ENCODE measurements at regions not wholly inside any gene's neighbourhood (a gene's known extent, or its start where the extent isn't known, plus 50 kb on each side); places are given as distances from the start of the nearest gene placed in this dataset.

DNA sequence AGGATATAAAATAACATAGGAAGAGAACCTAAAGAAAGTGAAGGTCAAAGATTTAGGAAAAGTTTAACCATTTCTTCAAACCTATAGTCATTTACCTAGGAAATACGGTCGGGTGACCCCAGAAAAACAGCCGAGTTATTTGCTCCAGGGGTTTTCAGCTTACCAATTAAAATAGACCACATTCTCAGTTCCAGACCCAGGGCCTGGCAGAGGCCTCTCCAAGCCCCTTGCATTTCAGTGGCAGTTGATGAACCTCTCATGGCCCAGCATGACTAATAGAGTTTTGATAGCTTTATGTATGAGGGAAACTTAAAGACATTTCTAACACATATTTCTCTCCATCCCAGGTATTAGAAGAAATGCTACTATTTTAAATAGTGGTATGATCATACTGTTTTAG, 113.5 kb downstream of the OGFRL1 start:
- H3K4me3 ChIP-seq (ENCODE audit: low read length, poor library complexity, severe bottlenecking) = no peak overlapping the region
- no peak overlapping the region; the same call in 1 of the 2 replicates for H2AFZ ChIP-seq (ENCODE audit: low read length)
- H4K20me1 ChIP-seq (ENCODE audit: insufficient read depth, low read length, poor library complexity, severe bottlenecking) = no peaks in the 10 kb centered on the region
- no peaks in the 10 kb centered on the region for H3F3A ChIP-seq (ENCODE audit: low read depth)
- no peaks in the 10 kb centered on the region for H3K27me3 ChIP-seq (ENCODE audit: insufficient read depth, low read length, poor library complexity, severe bottlenecking)
- H3K9me3 ChIP-seq (ENCODE audit: insufficient read depth, low read depth, low read length) = no peaks in the 10 kb centered on the region
- TF ChIP-seq EZH2phosphoT487 (IDR thresholded peaks at IDR 0.05; ENCODE audit: borderline replicate concordance) = no peak
- TF ChIP-seq, protein P1, sequence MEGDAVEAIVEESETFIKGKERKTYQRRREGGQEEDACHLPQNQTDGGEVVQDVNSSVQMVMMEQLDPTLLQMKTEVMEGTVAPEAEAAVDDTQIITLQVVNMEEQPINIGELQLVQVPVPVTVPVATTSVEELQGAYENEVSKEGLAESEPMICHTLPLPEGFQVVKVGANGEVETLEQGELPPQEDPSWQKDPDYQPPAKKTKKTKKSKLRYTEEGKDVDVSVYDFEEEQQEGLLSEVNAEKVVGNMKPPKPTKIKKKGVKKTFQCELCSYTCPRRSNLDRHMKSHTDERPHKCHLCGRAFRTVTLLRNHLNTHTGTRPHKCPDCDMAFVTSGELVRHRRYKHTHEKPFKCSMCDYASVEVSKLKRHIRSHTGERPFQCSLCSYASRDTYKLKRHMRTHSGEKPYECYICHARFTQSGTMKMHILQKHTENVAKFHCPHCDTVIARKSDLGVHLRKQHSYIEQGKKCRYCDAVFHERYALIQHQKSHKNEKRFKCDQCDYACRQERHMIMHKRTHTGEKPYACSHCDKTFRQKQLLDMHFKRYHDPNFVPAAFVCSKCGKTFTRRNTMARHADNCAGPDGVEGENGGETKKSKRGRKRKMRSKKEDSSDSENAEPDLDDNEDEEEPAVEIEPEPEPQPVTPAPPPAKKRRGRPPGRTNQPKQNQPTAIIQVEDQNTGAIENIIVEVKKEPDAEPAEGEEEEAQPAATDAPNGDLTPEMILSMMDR (conservative IDR thresholded peaks at IDR 0.05; ENCODE audit: low read length) = no peak
- no peak overlapping the region for H3K4me2 ChIP-seq (ENCODE audit: low read depth, low read length, poor library complexity, severe bottlenecking)
- H3K9me2 ChIP-seq (replicated peaks; ENCODE audit: low read depth, low read length) = no peaks in the 10 kb centered on the region
- no peaks in the 10 kb centered on the region for H3K4me1 ChIP-seq (ENCODE audit: insufficient read depth, low read length, poor library complexity, severe bottlenecking)
- H3K36me3 ChIP-seq (ENCODE audit: insufficient read depth, low read length) = no peaks in the 10 kb centered on the region
- no peaks in the 10 kb centered on the region for H3K79me2 ChIP-seq (ENCODE audit: insufficient read depth, low read length)
- no peak overlapping the region for H3K9ac ChIP-seq (ENCODE audit: low read depth, low read length, poor library complexity, severe bottlenecking)

DNA sequence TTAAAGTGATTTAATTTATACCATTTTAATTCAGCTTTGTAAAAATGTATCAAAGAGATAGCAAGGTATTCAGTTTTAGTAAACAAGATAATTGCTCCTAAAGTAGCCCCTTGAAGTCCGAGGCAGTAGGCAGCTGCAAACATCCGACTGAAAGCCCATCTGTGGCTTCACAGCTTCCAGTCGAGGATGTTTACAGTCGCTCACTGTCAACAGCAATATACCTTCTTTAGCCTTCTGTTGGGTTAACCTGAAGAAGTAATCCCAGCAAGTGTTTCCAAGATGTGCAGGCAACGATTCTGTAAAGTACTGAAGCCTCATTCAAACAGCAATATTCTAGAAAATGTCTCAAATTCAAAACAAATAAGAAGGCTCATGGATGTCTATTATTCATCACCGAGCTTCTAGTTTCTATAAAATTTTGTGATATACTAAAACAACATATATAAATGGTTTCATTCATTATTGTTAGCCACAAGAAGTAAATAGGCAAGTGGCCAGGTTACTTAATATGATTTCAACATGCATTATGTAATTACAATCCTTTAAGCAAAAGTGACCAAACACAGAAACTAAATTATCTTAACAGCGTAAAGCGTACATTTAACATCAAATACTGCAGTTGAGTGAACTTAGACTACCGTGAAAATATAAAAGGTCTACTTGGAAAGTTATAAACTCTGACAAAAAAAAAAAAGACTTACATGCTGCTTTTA, 115.0 kb downstream of the OGFRL1 start:
- Histone ChIP-seq H4K20me1 (ENCODE audit: insufficient read depth, low read length, poor library complexity, severe bottlenecking) (no peaks in the 10 kb centered on the region), H3K9me2 (replicated peaks; ENCODE audit: low read depth, low read length) (no peaks in the 10 kb centered on the region), H3K4me2 (ENCODE audit: low read depth, low read length, poor library complexity, severe bottlenecking) (no peak overlapping the region), H2AFZ (ENCODE audit: low read length) (no peak overlapping the region), H3K4me3 (ENCODE audit: low read length, poor library complexity, severe bottlenecking) (no peak overlapping the region), H3K9me3 (ENCODE audit: insufficient read depth, low read depth, low read length) (no peaks in the 10 kb centered on the region), H3K9ac (ENCODE audit: low read depth, low read length, poor library complexity, severe bottlenecking) (no peak overlapping the region), H3K79me2 (ENCODE audit: insufficient read depth, low read length) (no peaks in the 10 kb centered on the region), H3K27me3 (ENCODE audit: insufficient read depth, low read length, poor library complexity, severe bottlenecking) (no peaks in the 10 kb centered on the region), H3K4me1 (ENCODE audit: insufficient read depth, low read length, poor library complexity, severe bottlenecking) (no peaks in the 10 kb centered on the region), H3F3A (ENCODE audit: low read depth) (no peaks in the 10 kb centered on the region), H3K36me3 (ENCODE audit: insufficient read depth, low read length) (no peaks in the 10 kb centered on the region)
- TF ChIP-seq, protein P1 (conservative IDR thresholded peaks at IDR 0.05; ENCODE audit: low read length) = no peak
- no peak for TF ChIP-seq EZH2phosphoT487 (IDR thresholded peaks at IDR 0.05; ENCODE audit: borderline replicate concordance)

DNA sequence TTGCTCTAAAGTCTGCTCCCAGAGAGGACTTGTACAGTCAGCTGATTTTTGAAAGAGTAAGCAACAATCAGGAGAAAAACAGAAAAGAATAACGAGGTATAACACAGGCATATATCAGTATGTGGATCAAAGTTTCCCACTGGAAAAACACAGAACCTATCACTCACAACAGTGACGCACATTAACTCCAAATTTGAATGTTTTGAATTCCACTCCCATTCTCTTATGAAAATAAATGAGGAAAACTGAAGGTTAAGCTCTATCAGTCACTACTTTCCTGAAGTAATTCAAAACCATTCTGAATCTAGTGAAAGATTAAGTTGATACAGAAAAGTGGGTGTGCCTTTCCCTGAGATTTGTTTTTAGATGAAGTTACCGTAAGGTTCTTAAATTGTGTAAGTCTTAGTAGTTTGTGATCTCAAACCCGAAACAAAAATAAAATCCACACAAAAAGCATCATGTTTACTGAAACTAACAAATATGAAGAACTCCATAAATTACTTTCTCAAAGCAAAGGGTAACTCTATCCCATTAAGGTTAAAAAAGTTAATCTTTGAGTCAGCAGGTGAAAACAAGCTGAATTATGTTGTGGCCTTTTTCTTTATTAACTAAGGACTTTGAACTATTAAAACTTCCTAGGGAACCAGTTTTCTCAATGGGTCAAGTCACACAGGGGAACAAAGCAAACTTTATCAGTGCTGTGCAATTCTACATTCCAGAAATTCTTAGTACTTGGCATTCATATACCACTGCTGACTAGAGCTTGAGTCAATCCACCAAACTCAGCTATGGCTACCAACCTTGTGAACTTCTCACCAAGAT, 115.7 kb downstream of the OGFRL1 start:
- no peaks in the 10 kb centered on the region for H4K20me1 ChIP-seq (ENCODE audit: insufficient read depth, low read length, poor library complexity, severe bottlenecking)
- TF ChIP-seq EZH2phosphoT487 (IDR thresholded peaks at IDR 0.05; ENCODE audit: borderline replicate concordance) = no peak
- TF ChIP-seq, protein P1 (conservative IDR thresholded peaks at IDR 0.05; ENCODE audit: low read length) = no peak
- no peaks in the 10 kb centered on the region for H3K27me3 ChIP-seq (ENCODE audit: insufficient read depth, low read length, poor library complexity, severe bottlenecking)
- H3K4me3 ChIP-seq (ENCODE audit: low read length, poor library complexity, severe bottlenecking) = no peak overlapping the region
- H3K4me2 ChIP-seq (ENCODE audit: low read depth, low read length, poor library complexity, severe bottlenecking) = no peak overlapping the region
- no peaks in the 10 kb centered on the region for H3F3A ChIP-seq (ENCODE audit: low read depth)
- no peak overlapping the region for H3K9ac ChIP-seq (ENCODE audit: low read depth, low read length, poor library complexity, severe bottlenecking)
- H3K79me2 ChIP-seq (ENCODE audit: insufficient read depth, low read length) = no peaks in the 10 kb centered on the region
- no peaks in the 10 kb centered on the region for H3K36me3 ChIP-seq (ENCODE audit: insufficient read depth, low read length)
- no peaks in the 10 kb centered on the region for H3K9me3 ChIP-seq (ENCODE audit: insufficient read depth, low read depth, low read length)
- no peaks in the 10 kb centered on the region for H3K4me1 ChIP-seq (ENCODE audit: insufficient read depth, low read length, poor library complexity, severe bottlenecking)
- H2AFZ ChIP-seq (ENCODE audit: low read length) = no peak overlapping the region
- H3K9me2 ChIP-seq (replicated peaks; ENCODE audit: low read depth, low read length) = no peaks in the 10 kb centered on the region

Measured in Loucy (cell line).